SK-N-SH treated with all-trans-retinoic acid at 6 μM for 48 hours (cell line): ENCODE measurements at regions not wholly inside any gene's neighbourhood (a gene's known extent, or its start where the extent isn't known, plus 50 kb on each side); places are given as distances from the start of the nearest gene placed in this dataset.
"Not testable (repeated sequence)": the region's sequence is repeated elsewhere in the genome, so short reads cannot be mapped to it uniquely, and the experiment has no call there.

Experiments used
- ATAC-seq: fragments of 200-7000 bp; cut with Tn5 transposase; 3 replicates; pipeline ENCODE4 v1.9.1; 2020; ENCODE audit warnings: mild to moderate bottlenecking, moderate library complexity
- ARNTL ChIP-seq: fragments of 450-650 bp; formaldehyde crosslinking; IDR thresholded peaks from 2 replicates; pipeline ENCODE4 v1.5.0; 2020; ENCODE audit warnings: low read depth, mild to moderate bottlenecking, moderate library complexity, borderline replicate concordance
- BACH2 ChIP-seq: fragments of 250-450 bp; sonication (Bioruptor Pico); IDR thresholded peaks from 2 replicates; pipeline ENCODE4 v1.9.0; 2021; ENCODE audit warnings: mild to moderate bottlenecking, borderline replicate concordance
- CREB5 ChIP-seq: fragments of 250-450 bp; sonication (Bioruptor Pico); IDR thresholded peaks from 2 replicates; pipeline ENCODE4 v1.5.1; 2020; ENCODE audit warnings: low read depth, mild to moderate bottlenecking, moderate library complexity
- CSDC2 ChIP-seq: fragments of 250-450 bp; sonication (Bioruptor Pico); IDR thresholded peaks from 2 replicates; pipeline ENCODE4 v1.5.0; 2020; ENCODE audit warnings: mild to moderate bottlenecking, moderate library complexity
- CSRNP3 ChIP-seq: fragments of 250-450 bp; sonication (Bioruptor Pico); IDR thresholded peaks from 2 replicates; pipeline ENCODE4 v1.5.1; 2021; ENCODE audit warnings: mild to moderate bottlenecking, moderate library complexity
- GLIS3 ChIP-seq: fragments of 250-450 bp; sonication (Bioruptor Pico); IDR thresholded peaks from 2 replicates; pipeline ENCODE4 v1.5.0; 2020; ENCODE audit warnings: mild to moderate bottlenecking, moderate library complexity
- ISL1 ChIP-seq: fragments of 250-450 bp; sonication (Bioruptor Pico); IDR thresholded peaks from 2 replicates; pipeline ENCODE4 v2.1.2; 2022; ENCODE audit warnings: mild to moderate bottlenecking, moderate library complexity
- OSR1 ChIP-seq: fragments of 250-450 bp; sonication (Bioruptor Pico); IDR thresholded peaks from 2 replicates; pipeline ENCODE4 v1.8.0; 2022; ENCODE audit warnings: moderate library complexity, mild to moderate bottlenecking, inconsistent platforms
- PATZ1 ChIP-seq: fragments of 250-450 bp; sonication (Bioruptor Pico); IDR thresholded peaks from 2 replicates; pipeline ENCODE4 v1.8.0; 2020; ENCODE audit warnings: mild to moderate bottlenecking, moderate library complexity, borderline replicate concordance
- POU6F1 ChIP-seq: fragments of 250-450 bp; sonication (Bioruptor Pico); IDR thresholded peaks from 2 replicates; pipeline ENCODE4 v1.8.0; 2021; ENCODE audit warnings: low read depth, mild to moderate bottlenecking, moderate library complexity, borderline replicate concordance
- PPARA ChIP-seq: fragments of 250-450 bp; sonication (Bioruptor Pico); IDR thresholded peaks from 2 replicates; pipeline ENCODE4 v1.5.0; 2020; ENCODE audit warnings: mild to moderate bottlenecking, borderline replicate concordance
- RARB ChIP-seq: fragments of 250-450 bp; sonication (Bioruptor Pico); IDR thresholded peaks from 2 replicates; pipeline ENCODE4 v1.8.0; 2021; ENCODE audit warnings: mild to moderate bottlenecking, moderate library complexity
- SNAI2 ChIP-seq: fragments of 250-450 bp; sonication (Bioruptor Pico); IDR thresholded peaks from 2 replicates; pipeline ENCODE4 v1.5.0; 2020; ENCODE audit warnings: mild to moderate bottlenecking, moderate library complexity
- TCF4 ChIP-seq: fragments of 250-450 bp; sonication (Bioruptor Pico); IDR thresholded peaks from 2 replicates; pipeline ENCODE4 v1.8.0; 2021; ENCODE audit warnings: mild to moderate bottlenecking, moderate library complexity, borderline replicate concordance
- TOX ChIP-seq: fragments of 250-450 bp; sonication (Bioruptor Pico); IDR thresholded peaks from 2 replicates; pipeline ENCODE4 v1.8.0; 2021; ENCODE audit warnings: mild to moderate bottlenecking, moderate library complexity, borderline replicate concordance
- TSHZ2 ChIP-seq: fragments of 250-450 bp; sonication (Bioruptor Pico); IDR thresholded peaks from 2 replicates; pipeline ENCODE4 v1.5.0; 2020; ENCODE audit warnings: mild to moderate bottlenecking, moderate library complexity
- ZC3H10 ChIP-seq: fragments of 250-450 bp; sonication (Bioruptor Pico); IDR thresholded peaks from 2 replicates; pipeline ENCODE4 v1.5.1; 2021; ENCODE audit warnings: mild to moderate bottlenecking, moderate library complexity
- ZFP3 ChIP-seq: fragments of 250-450 bp; sonication (Bioruptor Pico); IDR thresholded peaks from 2 replicates; pipeline ENCODE4 v1.5.0; 2020; ENCODE audit warnings: mild to moderate bottlenecking, moderate library complexity
- ZFP30 ChIP-seq: fragments of 450-650 bp; formaldehyde crosslinking; IDR thresholded peaks from 2 replicates; pipeline ENCODE4 v1.5.0; 2022; ENCODE audit warnings: mild to moderate bottlenecking, moderate library complexity
- ZNF565 ChIP-seq: fragments of 450-650 bp; formaldehyde crosslinking; conservative IDR thresholded peaks from 2 replicates; pipeline ENCODE4 v1.5.0; 2020; ENCODE audit warnings: low read depth, mild to moderate bottlenecking, moderate library complexity
- ZNF70 ChIP-seq: fragments of 450-650 bp; formaldehyde crosslinking; IDR thresholded peaks from 2 replicates; pipeline ENCODE4 v1.5.0; 2020; ENCODE audit warnings: mild to moderate bottlenecking, moderate library complexity
- ZNF8 ChIP-seq: fragments of 450-650 bp; formaldehyde crosslinking; IDR thresholded peaks from 2 replicates; pipeline ENCODE4 v1.5.0; 2020; ENCODE audit warnings: mild to moderate bottlenecking, moderate library complexity

GRCh38 chr4:186805020-186805820 lies 81.6 kb upstream of the FAT1 start:
- ATAC-seq = no peak
- TF ChIP-seq CSDC2 = no peak
- no peak for TF ChIP-seq ZFP3 (CRISPR knock-in tag)

- ATAC-seq = not testable (repeated sequence)
Observed at GRCh38 chr4:186805917-186806316, 82.3 kb upstream of the FAT1 start.

GRCh38 chr4:186806679-186807421 lies 83.2 kb upstream of the FAT1 start:
- TF ChIP-seq BACH2 (no peak), RARB (CRISPR knock-in tag) (no peak), ZC3H10 (CRISPR knock-in tag) (no peak), GLIS3 (CRISPR knock-in tag) (no peak), ZNF8 (CRISPR knock-in tag) (no peak), PPARA (no peak), ISL1 (CRISPR knock-in tag) (no peak), TOX (CRISPR knock-in tag) (no peak), PATZ1 (no peak)
- ATAC-seq = no peak

GRCh38 chr4:186807808-186808629 lies 84.4 kb upstream of the FAT1 start:
- ATAC-seq = no peak
- TF ChIP-seq TOX (CRISPR knock-in tag) (no peak), RARB (CRISPR knock-in tag) (no peak), ZFP30 (CRISPR knock-in tag) (no peak), GLIS3 (CRISPR knock-in tag) (no peak), BACH2 (no peak), CSRNP3 (CRISPR knock-in tag) (no peak), TSHZ2 (no peak), ZNF70 (CRISPR knock-in tag) (no peak), ISL1 (CRISPR knock-in tag) (no peak), SNAI2 (CRISPR knock-in tag) (no peak), ARNTL (CRISPR knock-in tag) (no peak), PPARA (no peak), ZNF565 (CRISPR knock-in tag) (no peak), ZFP3 (CRISPR knock-in tag) (no peak), CREB5 (CRISPR knock-in tag) (no peak), ZC3H10 (CRISPR knock-in tag) (no peak), OSR1 (CRISPR knock-in tag) (no peak), TCF4 (CRISPR knock-in tag) (no peak), POU6F1 (no peak)
